HEK293 (cell line): ENCODE measurements at regions not wholly inside any gene's neighbourhood (a gene's known extent, or its start where the extent isn't known, plus 50 kb on each side); places are given as distances from the start of the nearest gene placed in this dataset.

ENCODE experiments used
- CTCF ChIA-PET: fragments of 350-600 bp; formaldehyde crosslinking; extraction: SDS; loops from one replicate; lab custom pipeline; 2021; ENCODE audit warnings: antibody characterized with exemption; lab: Yijun Ruan, JAX
- POLR2A ChIA-PET: fragments of 300-600 bp; formaldehyde crosslinking; extraction: SDS; loops from one replicate; lab custom pipeline; 2020; ENCODE audit warnings: antibody characterized with exemption, inconsistent platforms; lab: Yijun Ruan, JAX
- H3K27ac ChIP-seq: fragments of 200-500 bp; sonication (Bioruptor generic); 2 replicates; pipeline ENCODE4 v1.5.1; 2014; ENCODE audit warnings: low read depth, low read length, control low read depth, inconsistent platforms; ENCODE audit errors: extremely low read depth
- H3K36me3 ChIP-seq, 2 experiments: fragments of 200-500 bp in 1 of 2; sonication (Bioruptor generic) in 1 of 2; 1 replicate in 1 of 2; 2 replicates in 1 of 2; pipeline ENCODE4 v1.5.1; 2014 to 2017; ENCODE audit warnings: inconsistent platforms in 2 of 2, low read length in 2 of 2; ENCODE audit not compliant: control insufficient read depth in 2 of 2, insufficient read depth in 1 of 2
- H3K4me1 ChIP-seq: fragments of 200-500 bp; sonication (Bioruptor generic); 2 replicates; pipeline ENCODE4 v1.5.1; 2014; ENCODE audit warnings: mild to moderate bottlenecking, low read length, inconsistent platforms; ENCODE audit not compliant: control insufficient read depth, insufficient read depth
- H3K4me3 ChIP-seq: 2 replicates; pipeline ENCODE4 v1.5.1; 2011; ENCODE audit warnings: low read depth, mild to moderate bottlenecking, control low read depth, low read length, moderate library complexity
- H3K9me3 ChIP-seq: fragments of 200-500 bp; sonication (Bioruptor generic); 2 replicates; pipeline ENCODE4 v1.5.1; 2014; ENCODE audit warnings: low read depth, low read length, inconsistent platforms; ENCODE audit not compliant: control insufficient read depth, insufficient read depth
- EGR2 ChIP-seq: fragments of 450-650 bp; formaldehyde crosslinking; IDR thresholded peaks from 2 replicates; pipeline ENCODE4 v1.5.1; 2016; ENCODE audit warnings: low read depth, missing biosample characterization, missing genetic modification characterization
- KLF10 ChIP-seq: fragments of 450-650 bp; IDR thresholded peaks from 2 replicates; pipeline ENCODE4 v1.5.1; 2018; ENCODE audit warnings: missing biosample characterization, mild to moderate bottlenecking, missing genetic modification characterization
- MYNN ChIP-seq: fragments of 450-650 bp; formaldehyde crosslinking; IDR thresholded peaks from 2 replicates; pipeline ENCODE4 v1.5.1; 2016; ENCODE audit warnings: missing biosample characterization, missing genetic modification characterization, borderline replicate concordance
- PRDM1 ChIP-seq: fragments of 450-650 bp; formaldehyde crosslinking; IDR thresholded peaks from 2 replicates; pipeline ENCODE4; 2016; ENCODE audit warnings: missing biosample characterization, missing genetic modification characterization
- SP2 ChIP-seq: fragments of 450-650 bp; formaldehyde crosslinking; IDR thresholded peaks from 2 replicates; pipeline ENCODE4 v1.5.1; 2016; ENCODE audit warnings: missing biosample characterization, missing genetic modification characterization
- ZBTB7A ChIP-seq: fragments of 450-650 bp; formaldehyde crosslinking; IDR thresholded peaks from 2 replicates; pipeline ENCODE4 v1.5.1; 2016; ENCODE audit warnings: low read depth, missing biosample characterization, missing genetic modification characterization
- ZEB2 ChIP-seq: fragments of 450-650 bp; formaldehyde crosslinking; IDR thresholded peaks from 2 replicates; pipeline ENCODE4 v1.5.1; 2016; ENCODE audit warnings: missing biosample characterization, missing genetic modification characterization
- ZNF155 ChIP-seq: fragments of 450-650 bp; formaldehyde crosslinking; IDR thresholded peaks from 2 replicates; pipeline ENCODE4 v1.5.1; 2016; ENCODE audit warnings: missing biosample characterization, missing genetic modification characterization
- ZNF157 ChIP-seq: fragments of 450-650 bp; formaldehyde crosslinking; IDR thresholded peaks from 2 replicates; pipeline ENCODE4 v1.5.1; 2016; ENCODE audit warnings: missing biosample characterization, missing genetic modification characterization
- ZNF23 ChIP-seq: fragments of 450-650 bp; formaldehyde crosslinking; IDR thresholded peaks from 2 replicates; pipeline ENCODE4 v1.5.1; 2016; ENCODE audit warnings: missing biosample characterization, missing genetic modification characterization, borderline replicate concordance
- ZNF366 ChIP-seq: fragments of 450-650 bp; formaldehyde crosslinking; conservative IDR thresholded peaks from 2 replicates; pipeline ENCODE4 v1.5.1; 2016; ENCODE audit warnings: missing biosample characterization, missing genetic modification characterization
- ZNF394 ChIP-seq: fragments of 450-650 bp; formaldehyde crosslinking; IDR thresholded peaks from 2 replicates; pipeline ENCODE4 v1.5.1; 2016; ENCODE audit warnings: missing biosample characterization, missing genetic modification characterization, mild to moderate bottlenecking, moderate library complexity, borderline replicate concordance
- ZNF433 ChIP-seq: fragments of 450-650 bp; formaldehyde crosslinking; IDR thresholded peaks from 2 replicates; pipeline ENCODE4 v1.5.1; 2016; ENCODE audit warnings: missing biosample characterization, missing genetic modification characterization, low read depth
- ZNF48 ChIP-seq: fragments of 450-650 bp; formaldehyde crosslinking; IDR thresholded peaks from 2 replicates; pipeline ENCODE4 v1.5.1; 2016; ENCODE audit warnings: missing biosample characterization, missing genetic modification characterization
- ZNF555 ChIP-seq: fragments of 450-650 bp; formaldehyde crosslinking; conservative IDR thresholded peaks from 2 replicates; pipeline ENCODE4 v1.5.1; 2017; ENCODE audit warnings: missing biosample characterization, mild to moderate bottlenecking, missing genetic modification characterization, inconsistent platforms
- ZNF654 ChIP-seq: fragments of 450-650 bp; formaldehyde crosslinking; IDR thresholded peaks from 2 replicates; pipeline ENCODE4 v1.5.1; 2016; ENCODE audit warnings: low read depth, missing biosample characterization, missing genetic modification characterization
- ZNF707 ChIP-seq: fragments of 450-650 bp; formaldehyde crosslinking; IDR thresholded peaks from 2 replicates; pipeline ENCODE4 v1.5.1; 2016; ENCODE audit warnings: missing biosample characterization, missing genetic modification characterization
- TF ChIP-seq, protein P1 (sequence below): fragments of 450-650 bp; formaldehyde crosslinking; IDR thresholded peaks from 2 replicates; pipeline ENCODE4 v1.5.1; 2016; ENCODE audit warnings: missing biosample characterization, missing genetic modification characterization
- TF ChIP-seq, protein P2 (sequence below): fragments of 450-650 bp; formaldehyde crosslinking; IDR thresholded peaks from 2 replicates; pipeline ENCODE4 v1.5.1; 2016; ENCODE audit warnings: missing biosample characterization, missing genetic modification characterization
- TF ChIP-seq, protein P3 (sequence below): fragments of 450-650 bp; formaldehyde crosslinking; IDR thresholded peaks from 2 replicates; pipeline ENCODE4 v1.5.1; 2016; ENCODE audit warnings: missing biosample characterization, missing genetic modification characterization, borderline replicate concordance
- TF ChIP-seq, protein P4 (sequence below): fragments of 450-650 bp; formaldehyde crosslinking; IDR thresholded peaks from 2 replicates; pipeline ENCODE4 v1.5.1; 2017; ENCODE audit warnings: missing biosample characterization, missing genetic modification characterization
- TF ChIP-seq, protein P5 (sequence below): fragments of 450-650 bp; formaldehyde crosslinking; optimal IDR thresholded peaks from 2 replicates; pipeline ENCODE3; 2016; ENCODE audit warnings: missing biosample characterization, mild to moderate bottlenecking, missing genetic modification characterization
- TF ChIP-seq, protein P6 (sequence below): fragments of 450-650 bp; formaldehyde crosslinking; IDR thresholded peaks from 2 replicates; pipeline ENCODE4 v1.5.1; 2016; ENCODE audit warnings: missing biosample characterization, missing genetic modification characterization
- TF ChIP-seq, protein P7 (sequence below): fragments of 450-650 bp; formaldehyde crosslinking; IDR thresholded peaks from 2 replicates; pipeline ENCODE4 v1.5.1; 2016; ENCODE audit warnings: missing biosample characterization, missing genetic modification characterization, borderline replicate concordance

DNA sequence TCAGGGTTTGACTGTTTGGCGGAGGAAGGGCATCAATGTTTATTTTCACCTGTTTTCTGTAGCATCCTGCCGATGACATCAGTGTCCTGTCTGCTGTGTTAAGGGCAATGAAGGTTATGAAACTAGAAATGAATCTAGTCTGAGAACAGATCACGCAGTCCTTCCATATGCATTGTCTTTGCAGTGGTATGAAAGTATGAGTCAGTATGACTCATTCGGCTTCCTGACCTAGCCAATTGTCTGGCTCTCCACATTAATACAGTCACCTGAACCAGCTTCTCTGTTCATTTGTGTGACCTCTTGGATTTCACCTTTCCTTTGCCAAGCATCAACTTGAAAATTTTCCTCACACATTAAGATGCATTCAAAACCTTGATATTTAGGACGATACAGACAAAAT lies 353.8 kb downstream of the RND3 start (continued):
- TF ChIP-seq, protein P1, sequence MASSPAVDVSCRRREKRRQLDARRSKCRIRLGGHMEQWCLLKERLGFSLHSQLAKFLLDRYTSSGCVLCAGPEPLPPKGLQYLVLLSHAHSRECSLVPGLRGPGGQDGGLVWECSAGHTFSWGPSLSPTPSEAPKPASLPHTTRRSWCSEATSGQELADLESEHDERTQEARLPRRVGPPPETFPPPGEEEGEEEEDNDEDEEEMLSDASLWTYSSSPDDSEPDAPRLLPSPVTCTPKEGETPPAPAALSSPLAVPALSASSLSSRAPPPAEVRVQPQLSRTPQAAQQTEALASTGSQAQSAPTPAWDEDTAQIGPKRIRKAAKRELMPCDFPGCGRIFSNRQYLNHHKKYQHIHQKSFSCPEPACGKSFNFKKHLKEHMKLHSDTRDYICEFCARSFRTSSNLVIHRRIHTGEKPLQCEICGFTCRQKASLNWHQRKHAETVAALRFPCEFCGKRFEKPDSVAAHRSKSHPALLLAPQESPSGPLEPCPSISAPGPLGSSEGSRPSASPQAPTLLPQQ (tag by site-specific recombination) = 0 out of 2 replicates have a peak, but pooled peaks have one; percentile 24
- TF ChIP-seq ZNF433 (no peak), ZNF155 (tag by site-specific recombination) (no peak), MYNN (tag by site-specific recombination) (no peak), ZNF555 (no peak), ZNF48 (tag by site-specific recombination) (no peak), ZNF654 (tag by site-specific recombination) (no peak), ZBTB7A (tag by site-specific recombination) (no peak), ZNF394 (peak; percentile 43; the same call in 1 of the 2 replicates), ZNF157 (no peak), ZEB2 (no peak), ZNF707 (tag by site-specific recombination) (no peak), EGR2 (tag by site-specific recombination) (no peak)
- TF ChIP-seq, protein P2, sequence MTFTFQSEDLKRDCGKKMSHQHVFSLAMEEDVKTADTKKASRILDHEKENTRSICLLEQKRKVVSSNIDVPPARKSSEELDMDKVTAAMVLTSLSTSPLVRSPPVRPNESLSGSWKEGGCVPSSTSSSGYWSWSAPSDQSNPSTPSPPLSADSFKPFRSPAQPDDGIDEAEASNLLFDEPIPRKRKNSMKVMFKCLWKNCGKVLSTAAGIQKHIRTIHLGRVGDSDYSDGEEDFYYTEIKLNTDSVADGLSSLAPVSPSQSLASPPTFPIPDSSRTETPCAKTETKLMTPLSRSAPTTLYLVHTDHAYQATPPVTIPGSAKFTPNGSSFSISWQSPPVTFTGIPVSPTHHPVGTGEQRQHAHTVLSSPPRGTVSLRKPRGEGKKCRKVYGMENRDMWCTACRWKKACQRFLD (tag by site-specific recombination) = no peak
- TF ChIP-seq, protein P3, sequence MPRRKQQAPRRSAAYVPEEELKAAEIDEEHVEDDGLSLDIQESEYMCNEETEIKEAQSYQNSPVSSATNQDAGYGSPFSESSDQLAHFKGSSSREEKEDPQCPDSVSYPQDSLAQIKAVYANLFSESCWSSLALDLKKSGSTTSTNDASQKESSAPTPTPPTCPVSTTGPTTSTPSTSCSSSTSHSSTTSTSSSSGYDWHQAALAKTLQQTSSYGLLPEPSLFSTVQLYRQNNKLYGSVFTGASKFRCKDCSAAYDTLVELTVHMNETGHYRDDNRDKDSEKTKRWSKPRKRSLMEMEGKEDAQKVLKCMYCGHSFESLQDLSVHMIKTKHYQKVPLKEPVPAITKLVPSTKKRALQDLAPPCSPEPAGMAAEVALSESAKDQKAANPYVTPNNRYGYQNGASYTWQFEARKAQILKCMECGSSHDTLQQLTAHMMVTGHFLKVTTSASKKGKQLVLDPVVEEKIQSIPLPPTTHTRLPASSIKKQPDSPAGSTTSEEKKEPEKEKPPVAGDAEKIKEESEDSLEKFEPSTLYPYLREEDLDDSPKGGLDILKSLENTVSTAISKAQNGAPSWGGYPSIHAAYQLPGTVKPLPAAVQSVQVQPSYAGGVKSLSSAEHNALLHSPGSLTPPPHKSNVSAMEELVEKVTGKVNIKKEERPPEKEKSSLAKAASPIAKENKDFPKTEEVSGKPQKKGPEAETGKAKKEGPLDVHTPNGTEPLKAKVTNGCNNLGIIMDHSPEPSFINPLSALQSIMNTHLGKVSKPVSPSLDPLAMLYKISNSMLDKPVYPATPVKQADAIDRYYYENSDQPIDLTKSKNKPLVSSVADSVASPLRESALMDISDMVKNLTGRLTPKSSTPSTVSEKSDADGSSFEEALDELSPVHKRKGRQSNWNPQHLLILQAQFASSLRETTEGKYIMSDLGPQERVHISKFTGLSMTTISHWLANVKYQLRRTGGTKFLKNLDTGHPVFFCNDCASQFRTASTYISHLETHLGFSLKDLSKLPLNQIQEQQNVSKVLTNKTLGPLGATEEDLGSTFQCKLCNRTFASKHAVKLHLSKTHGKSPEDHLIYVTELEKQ = no peak
- TF ChIP-seq, protein P4, sequence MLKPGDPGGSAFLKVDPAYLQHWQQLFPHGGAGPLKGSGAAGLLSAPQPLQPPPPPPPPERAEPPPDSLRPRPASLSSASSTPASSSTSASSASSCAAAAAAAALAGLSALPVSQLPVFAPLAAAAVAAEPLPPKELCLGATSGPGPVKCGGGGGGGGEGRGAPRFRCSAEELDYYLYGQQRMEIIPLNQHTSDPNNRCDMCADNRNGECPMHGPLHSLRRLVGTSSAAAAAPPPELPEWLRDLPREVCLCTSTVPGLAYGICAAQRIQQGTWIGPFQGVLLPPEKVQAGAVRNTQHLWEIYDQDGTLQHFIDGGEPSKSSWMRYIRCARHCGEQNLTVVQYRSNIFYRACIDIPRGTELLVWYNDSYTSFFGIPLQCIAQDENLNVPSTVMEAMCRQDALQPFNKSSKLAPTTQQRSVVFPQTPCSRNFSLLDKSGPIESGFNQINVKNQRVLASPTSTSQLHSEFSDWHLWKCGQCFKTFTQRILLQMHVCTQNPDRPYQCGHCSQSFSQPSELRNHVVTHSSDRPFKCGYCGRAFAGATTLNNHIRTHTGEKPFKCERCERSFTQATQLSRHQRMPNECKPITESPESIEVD (tag by site-specific recombination) = no peak
- TF ChIP-seq, protein P5, sequence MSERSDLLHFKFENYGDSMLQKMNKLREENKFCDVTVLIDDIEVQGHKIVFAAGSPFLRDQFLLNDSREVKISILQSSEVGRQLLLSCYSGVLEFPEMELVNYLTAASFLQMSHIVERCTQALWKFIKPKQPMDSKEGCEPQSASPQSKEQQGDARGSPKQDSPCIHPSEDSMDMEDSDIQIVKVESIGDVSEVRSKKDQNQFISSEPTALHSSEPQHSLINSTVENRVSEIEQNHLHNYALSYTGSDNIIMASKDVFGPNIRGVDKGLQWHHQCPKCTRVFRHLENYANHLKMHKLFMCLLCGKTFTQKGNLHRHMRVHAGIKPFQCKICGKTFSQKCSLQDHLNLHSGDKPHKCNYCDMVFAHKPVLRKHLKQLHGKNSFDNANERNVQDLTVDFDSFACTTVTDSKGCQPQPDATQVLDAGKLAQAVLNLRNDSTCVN (tag by site-specific recombination) = no peak

DNA sequence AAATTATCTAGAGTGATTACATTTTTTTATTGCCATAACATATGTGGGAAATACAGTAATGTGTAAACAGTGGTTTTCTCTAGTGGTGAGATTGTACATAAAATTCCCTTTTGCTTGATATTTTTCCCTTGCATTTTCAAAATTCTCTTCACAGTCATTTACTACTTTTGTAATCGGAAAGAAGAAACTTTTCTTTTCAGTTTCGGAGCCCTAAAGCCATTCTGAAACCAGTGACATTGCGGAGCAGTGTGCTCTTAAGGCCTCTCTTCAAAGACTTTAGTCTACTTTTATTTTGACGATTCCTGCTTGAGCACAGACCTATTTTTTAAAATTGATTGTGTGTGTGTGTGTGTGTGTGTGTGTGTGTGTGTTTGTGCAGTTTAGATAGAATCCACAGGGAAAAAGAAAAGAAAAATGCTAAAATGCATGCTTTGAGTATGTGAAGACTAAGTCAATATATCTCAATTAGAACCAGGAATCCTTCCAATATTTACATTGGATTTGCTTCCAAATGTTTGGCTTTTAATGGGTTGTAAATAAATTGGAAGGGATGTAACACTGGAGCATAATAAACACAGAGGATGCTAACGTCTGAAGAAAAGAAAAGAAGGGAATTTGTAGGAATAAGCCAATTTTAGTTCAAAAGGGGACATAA lies 357.4 kb downstream of the RND3 start:
- ChIA-PET POLR2A (no interaction called here), CTCF (no interaction called here)
- Histone ChIP-seq H3K36me3 (no peaks in the 10 kb centered on the region), H3K4me3 (no peak overlapping the region), H3K27ac (no peak overlapping the region), H3K4me1 (no peaks in the 10 kb centered on the region), H3K9me3 (no peaks in the 10 kb centered on the region)
- TF ChIP-seq, protein P6, sequence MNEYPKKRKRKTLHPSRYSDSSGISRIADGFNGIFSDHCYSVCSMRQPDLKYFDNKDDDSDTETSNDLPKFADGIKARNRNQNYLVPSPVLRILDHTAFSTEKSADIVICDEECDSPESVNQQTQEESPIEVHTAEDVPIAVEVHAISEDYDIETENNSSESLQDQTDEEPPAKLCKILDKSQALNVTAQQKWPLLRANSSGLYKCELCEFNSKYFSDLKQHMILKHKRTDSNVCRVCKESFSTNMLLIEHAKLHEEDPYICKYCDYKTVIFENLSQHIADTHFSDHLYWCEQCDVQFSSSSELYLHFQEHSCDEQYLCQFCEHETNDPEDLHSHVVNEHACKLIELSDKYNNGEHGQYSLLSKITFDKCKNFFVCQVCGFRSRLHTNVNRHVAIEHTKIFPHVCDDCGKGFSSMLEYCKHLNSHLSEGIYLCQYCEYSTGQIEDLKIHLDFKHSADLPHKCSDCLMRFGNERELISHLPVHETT (tag by site-specific recombination) = no peak
- TF ChIP-seq ZNF23 (tag by site-specific recombination) (no peak), ZNF654 (tag by site-specific recombination) (no peak), ZNF366 (tag by site-specific recombination) (no peak), PRDM1 (tag by site-specific recombination) (no peak), KLF10 (tag by site-specific recombination) (no peak), SP2 (tag by site-specific recombination) (no peak)
- TF ChIP-seq, protein P7, sequence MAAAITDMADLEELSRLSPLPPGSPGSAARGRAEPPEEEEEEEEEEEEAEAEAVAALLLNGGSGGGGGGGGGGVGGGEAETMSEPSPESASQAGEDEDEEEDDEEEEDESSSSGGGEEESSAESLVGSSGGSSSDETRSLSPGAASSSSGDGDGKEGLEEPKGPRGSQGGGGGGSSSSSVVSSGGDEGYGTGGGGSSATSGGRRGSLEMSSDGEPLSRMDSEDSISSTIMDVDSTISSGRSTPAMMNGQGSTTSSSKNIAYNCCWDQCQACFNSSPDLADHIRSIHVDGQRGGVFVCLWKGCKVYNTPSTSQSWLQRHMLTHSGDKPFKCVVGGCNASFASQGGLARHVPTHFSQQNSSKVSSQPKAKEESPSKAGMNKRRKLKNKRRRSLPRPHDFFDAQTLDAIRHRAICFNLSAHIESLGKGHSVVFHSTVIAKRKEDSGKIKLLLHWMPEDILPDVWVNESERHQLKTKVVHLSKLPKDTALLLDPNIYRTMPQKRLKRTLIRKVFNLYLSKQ (tag by site-specific recombination) = no peak
